ENCODE measurements at regions not wholly inside any gene's neighbourhood (a gene's known extent, or its start where the extent isn't known, plus 50 kb on each side); places are given as distances from the start of the nearest gene placed in this dataset.

GRCh38 chr5:101517795-101518194 lies 614.7 kb upstream of the ST8SIA4 start:
- Histone ChIP-seq H3K27me3 (ENCODE audit: low read length) (no peaks in the 10 kb centered on the region), H3F3A (ENCODE audit: low read length, unreplicated experiment) (no peaks in the 10 kb centered on the region), H3K4me3 (ENCODE audit: low read length) (no peak overlapping the region), H3K4me1 (ENCODE audit: insufficient read depth, low read length) (no peaks in the 10 kb centered on the region), H2AFZ (ENCODE audit: low read length) (no peak overlapping the region), H4K20me1 (ENCODE audit: low read length) (no peaks in the 10 kb centered on the region), H3K27ac (ENCODE audit: low read length) (no peak overlapping the region), H3K9ac (ENCODE audit: low read length) (no peak overlapping the region), H3K79me2 (ENCODE audit: low read length) (no peaks in the 10 kb centered on the region), H3K36me3 (ENCODE audit: low read depth, low read length) (no peaks in the 10 kb centered on the region), H3K9me3 (ENCODE audit: low read length) (peaks cover 8% of the 10 kb centered on the region), H3K4me2 (ENCODE audit: low read length) (no peak overlapping the region), H3K9me2 (replicated peaks; ENCODE audit: low read length) (no peaks in the 10 kb centered on the region)
- no peak for TF ChIP-seq CTCF (conservative IDR thresholded peaks at IDR 0.05; ENCODE audit: low read depth, low read length)
- no peak for TF ChIP-seq EZH2 (IDR thresholded peaks at IDR 0.05; ENCODE audit: low read length, unreplicated experiment)
- no peak for TF ChIP-seq EZH2phosphoT487 (IDR thresholded peaks at IDR 0.05; ENCODE audit: borderline replicate concordance, low read length)
- ChIA-PET POLR2A (ENCODE audit: unreplicated experiment) (no interaction called here), CTCF (no interaction called here)
- no TSS peak for BruUV-seq (replicated peaks)
- DNase-seq = no peak
- ATAC-seq = no peak
- intact Hi-C loops (cut with micrococcal nuclease) = no loop called here

GRCh38 chr5:101515721-101516120 lies 612.6 kb upstream of the ST8SIA4 start:
- Histone ChIP-seq H3K4me1 (ENCODE audit: insufficient read depth, low read length) (no peaks in the 10 kb centered on the region), H3K9me3 (ENCODE audit: low read length) (peaks cover 8% of the 10 kb centered on the region; the same call in 1 of the 2 replicates), H3K79me2 (ENCODE audit: low read length) (no peaks in the 10 kb centered on the region), H2AFZ (ENCODE audit: low read length) (no peak overlapping the region), H4K20me1 (ENCODE audit: low read length) (no peaks in the 10 kb centered on the region), H3K4me2 (ENCODE audit: low read length) (no peak overlapping the region), H3K27ac (ENCODE audit: low read length) (no peak overlapping the region), H3K27me3 (ENCODE audit: low read length) (no peaks in the 10 kb centered on the region), H3F3A (ENCODE audit: low read length, unreplicated experiment) (no peaks in the 10 kb centered on the region), H3K36me3 (ENCODE audit: low read depth, low read length) (no peaks in the 10 kb centered on the region), H3K4me3 (ENCODE audit: low read length) (no peak overlapping the region), H3K9me2 (replicated peaks; ENCODE audit: low read length) (no peaks in the 10 kb centered on the region), H3K9ac (ENCODE audit: low read length) (no peak overlapping the region)
- DNase-seq = no peak
- ChIA-PET POLR2A (ENCODE audit: unreplicated experiment) (no interaction called here), CTCF (no interaction called here)
- BruUV-seq (replicated peaks) = no TSS peak
- no peak for ATAC-seq
- no peak for TF ChIP-seq CTCF (conservative IDR thresholded peaks at IDR 0.05; ENCODE audit: low read depth, low read length)
- TF ChIP-seq EZH2phosphoT487 (IDR thresholded peaks at IDR 0.05; ENCODE audit: borderline replicate concordance, low read length) = no peak
- TF ChIP-seq EZH2 (IDR thresholded peaks at IDR 0.05; ENCODE audit: low read length, unreplicated experiment) = no peak
- intact Hi-C loops (cut with micrococcal nuclease) = no loop called here

GRCh38 chr5:101505891-101506570 lies 602.9 kb upstream of the ST8SIA4 start:
- Histone ChIP-seq H2AFZ (ENCODE audit: low read length) (no peak overlapping the region), H3K4me2 (ENCODE audit: low read length) (no peak overlapping the region), H3K4me1 (ENCODE audit: insufficient read depth, low read length) (no peaks in the 10 kb centered on the region), H3F3A (ENCODE audit: low read length, unreplicated experiment) (no peaks in the 10 kb centered on the region), H3K9ac (ENCODE audit: low read length) (no peak overlapping the region), H3K27ac (ENCODE audit: low read length) (no peak overlapping the region), H3K4me3 (ENCODE audit: low read length) (no peak overlapping the region), H4K20me1 (ENCODE audit: low read length) (no peaks in the 10 kb centered on the region), H3K36me3 (ENCODE audit: low read depth, low read length) (no peaks in the 10 kb centered on the region), H3K27me3 (ENCODE audit: low read length) (no peaks in the 10 kb centered on the region), H3K9me3 (ENCODE audit: low read length) (0 out of 2 replicates have a peak, but pooled peaks cover 3% of the 10 kb centered on the region), H3K79me2 (ENCODE audit: low read length) (no peaks in the 10 kb centered on the region), H3K9me2 (replicated peaks; ENCODE audit: low read length) (no peaks in the 10 kb centered on the region)
- ATAC-seq = no peak
- ChIA-PET CTCF (no interaction called here), POLR2A (ENCODE audit: unreplicated experiment) (no interaction called here)
- BruUV-seq (replicated peaks) = no TSS peak
- TF ChIP-seq EZH2phosphoT487 (IDR thresholded peaks at IDR 0.05; ENCODE audit: borderline replicate concordance, low read length) = no peak
- no peak for TF ChIP-seq CTCF (conservative IDR thresholded peaks at IDR 0.05; ENCODE audit: low read depth, low read length)
- no peak for TF ChIP-seq EZH2 (IDR thresholded peaks at IDR 0.05; ENCODE audit: low read length, unreplicated experiment)
- no peak for DNase-seq
- intact Hi-C loops (cut with micrococcal nuclease) = no loop called here

Measured in PC-3 (cell line).